D721Med (cell line): ENCODE measurements at regions not wholly inside any gene's neighbourhood (a gene's known extent, or its start where the extent isn't known, plus 50 kb on each side); places are given as distances from the start of the nearest gene placed in this dataset.

Experiments
- DNase-seq: peaks from one replicate; pipeline ENCODE4 v3.0.0; 2011; ENCODE audit warnings: low spot score; ENCODE audit not compliant: insufficient read length
- FAIRE-seq: peaks from 2 replicates; lab custom pipeline; 2011; peaks lifted over from hg19 to GRCh38; lab: Jason Lieb, UNC
- CTCF ChIP-seq: IDR thresholded peaks from 2 replicates; pipeline ENCODE4 v1.5.1; 2012; ENCODE audit warnings: mild to moderate bottlenecking, control low read depth; ENCODE audit not compliant: insufficient read depth; ENCODE audit errors: missing control alignments

DNA sequence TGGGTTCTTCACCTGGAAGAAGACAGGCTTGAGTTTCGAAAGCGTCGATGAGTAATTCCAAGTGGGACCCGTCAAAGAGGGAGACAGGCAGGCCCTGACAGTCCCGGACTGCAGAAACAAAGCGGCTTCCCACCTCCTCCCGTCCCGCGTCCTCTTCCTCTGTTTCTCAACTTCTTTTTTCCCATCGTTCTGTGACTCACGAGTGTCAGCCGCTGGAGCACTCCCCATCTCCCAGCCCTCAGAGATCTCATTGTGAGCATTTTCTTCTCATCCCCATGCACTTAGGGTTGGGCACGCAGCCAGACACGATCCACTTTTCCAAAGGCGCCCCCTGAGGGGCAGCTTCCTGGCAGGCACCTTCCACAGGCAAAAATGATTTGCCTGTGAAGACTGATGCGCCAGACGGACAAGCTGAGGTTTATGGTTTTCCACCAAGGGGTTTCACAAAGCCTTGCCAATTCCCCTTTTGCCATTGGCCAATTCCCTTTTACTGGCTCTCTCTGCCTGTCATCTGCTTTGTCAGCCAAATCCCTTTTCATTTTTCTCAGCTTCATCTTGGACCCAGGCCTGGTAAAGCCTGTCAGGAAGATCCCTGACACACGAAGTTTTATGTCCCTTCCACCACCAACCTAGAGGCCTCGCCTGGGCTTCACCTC lies 86.5 kb upstream of the ANKRD55 start:
- FAIRE-seq (no peak), DNase-seq (no peak)
- TF ChIP-seq CTCF, result no peak

DNA sequence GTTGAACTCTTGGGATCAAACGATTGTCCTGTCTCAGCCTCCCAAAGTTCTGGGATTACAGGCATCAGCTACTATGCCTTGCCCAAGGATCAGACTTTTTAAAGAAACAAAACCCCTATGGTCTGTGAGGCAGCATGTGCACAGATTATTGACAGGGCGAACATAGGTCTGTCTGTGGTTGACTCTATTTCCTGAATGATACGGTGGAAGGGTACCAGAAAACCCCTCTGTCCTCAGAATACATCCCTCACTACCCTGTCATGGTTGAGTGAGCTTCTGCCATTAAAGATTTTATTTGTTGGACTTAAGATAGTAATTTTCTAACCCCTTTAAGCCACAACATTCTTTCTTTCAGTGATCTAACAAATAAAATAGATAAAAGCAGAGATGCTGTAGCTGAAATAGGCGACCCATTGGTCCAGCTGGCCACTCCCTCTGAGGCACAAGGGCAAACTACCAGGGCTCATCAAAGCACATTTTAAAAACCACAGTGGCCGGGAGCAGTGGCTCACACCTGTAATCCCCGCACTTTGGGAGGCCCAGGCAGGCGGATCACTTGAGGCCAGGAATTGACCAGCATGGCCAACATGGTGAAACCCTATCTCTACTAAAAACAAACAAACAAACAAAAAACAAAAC lies 84.9 kb upstream of the ANKRD55 start:
- no peak for TF ChIP-seq CTCF
- DNase-seq (no peak), FAIRE-seq (no peak)

DNA sequence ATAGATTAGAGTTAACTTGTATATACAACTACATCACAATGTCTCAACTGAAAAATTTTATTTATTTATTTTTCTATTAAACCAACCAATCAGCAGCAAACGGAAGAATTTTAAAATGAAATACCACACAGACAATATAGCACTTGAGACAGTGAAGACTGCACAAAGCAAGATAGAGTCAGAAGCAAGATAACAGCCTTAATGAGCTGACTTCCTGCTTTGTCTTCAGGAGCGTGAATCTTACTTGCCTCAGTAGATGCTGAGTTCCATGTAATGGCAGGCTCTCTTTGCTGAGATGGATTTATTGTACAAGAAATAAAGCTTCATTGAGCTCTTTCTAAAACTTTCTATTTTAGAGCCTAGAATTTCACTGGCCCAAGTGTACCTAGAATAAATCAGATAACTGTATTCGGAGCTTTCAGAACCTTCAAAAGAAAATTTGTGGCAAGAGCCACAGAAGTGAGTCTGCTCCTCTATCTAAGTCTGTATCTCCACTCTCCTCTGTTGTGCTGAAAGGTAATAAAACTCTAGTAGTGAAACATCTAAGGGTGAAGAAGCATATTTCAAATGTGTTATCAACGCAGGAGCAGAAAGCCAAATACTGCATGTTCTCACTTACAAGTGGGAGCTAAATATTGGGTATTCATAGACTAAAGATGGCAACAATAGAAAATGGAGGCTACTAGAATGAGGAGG lies 83.3 kb upstream of the ANKRD55 start:
- no peak for DNase-seq
- TF ChIP-seq CTCF, result no peak
- FAIRE-seq, result no peak

GRCh38 chr5:56314529-56314928 lies 81.4 kb upstream of the ANKRD55 start:
- TF ChIP-seq CTCF, result no peak
- DNase-seq (no peak), FAIRE-seq (no peak)

GRCh38 chr5:56313596-56313995 lies 80.5 kb upstream of the ANKRD55 start:
- FAIRE-seq (no peak), DNase-seq (no peak)
- TF ChIP-seq CTCF, result no peak

- no peak for DNase-seq
- no peak for TF ChIP-seq CTCF
- no peak for FAIRE-seq
These were observed 79.9 kb upstream of the ANKRD55 start for GRCh38 chr5:56313004-56313531.
